Activated CD4-positive, alpha-beta T cell treated with anti-CD3 and anti-CD28 coated beads for 4 hours (primary cell): ENCODE measurements at regions not wholly inside any gene's neighbourhood (a gene's known extent, or its start where the extent isn't known, plus 50 kb on each side); places are given as distances from the start of the nearest gene placed in this dataset.
"Not testable (repeated sequence)": the region's sequence is repeated elsewhere in the genome, so short reads cannot be mapped to it uniquely, and the experiment has no call there.

Experiments
- DNase-seq, 2 donors: peaks; one replicate each; pipeline ENCODE4 v3.0.0-alpha.2; 2020

DNA sequence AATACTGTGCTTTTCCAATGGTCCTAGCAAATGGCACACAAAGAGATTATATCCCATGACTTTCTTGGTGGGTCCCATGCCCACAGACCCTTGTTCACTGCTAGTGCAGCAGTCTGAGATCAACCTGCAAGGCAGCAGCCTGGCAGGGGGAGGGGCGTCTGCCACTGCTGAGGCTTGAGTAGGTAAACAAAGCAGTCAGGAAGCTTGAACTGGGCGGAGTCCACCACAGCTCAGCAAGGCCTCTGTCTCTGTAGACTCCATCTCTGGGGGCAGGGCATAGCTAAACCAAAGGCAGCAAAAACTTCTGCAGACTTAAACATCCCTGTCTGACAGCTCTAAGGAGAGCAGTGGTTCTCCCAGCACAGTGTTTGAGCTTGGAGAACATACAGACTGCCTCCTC is 82.9 kb downstream of the ZNF737 start:
- DNase-seq = no peak

DNA sequence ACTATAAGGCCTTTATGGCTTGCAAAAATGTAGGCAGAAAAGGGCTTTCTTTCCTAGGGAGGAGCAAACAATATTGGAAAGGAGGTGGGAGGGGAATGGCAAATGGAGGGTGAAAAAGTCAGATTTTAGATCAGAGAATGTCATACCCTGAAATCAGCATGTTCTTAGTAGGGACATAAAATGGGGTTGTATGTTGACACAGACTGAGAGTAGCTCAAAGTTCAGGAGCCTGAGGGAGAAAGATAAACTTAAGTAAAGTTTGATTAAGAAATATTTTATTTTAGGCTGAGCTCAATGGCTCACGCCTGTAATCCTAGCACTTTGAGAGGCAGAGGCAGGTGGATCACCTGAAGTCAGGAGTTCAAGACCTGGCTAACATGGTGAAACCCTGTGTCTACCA is 83.8 kb downstream of the ZNF737 start:
- DNase-seq = no peak

DNA sequence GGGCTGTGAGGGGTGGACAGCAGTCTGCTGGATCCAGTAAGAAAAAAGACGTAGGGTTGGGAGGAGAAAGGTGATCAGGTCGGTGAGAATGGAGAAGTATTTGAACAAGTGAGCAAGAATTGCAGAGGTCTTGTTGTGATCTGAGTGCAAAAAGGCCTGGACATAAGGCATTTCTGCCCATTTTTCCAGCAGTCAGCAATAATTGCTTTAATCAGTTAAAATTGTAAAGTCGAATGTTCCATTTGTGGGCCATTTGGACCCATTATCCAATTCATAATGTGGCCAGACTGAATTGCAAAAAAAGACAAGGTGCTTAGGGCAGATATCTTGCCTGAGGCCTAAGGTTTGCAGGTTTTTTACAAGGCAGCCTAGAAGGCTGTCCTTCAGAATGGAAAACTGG is 86.1 kb downstream of the ZNF737 start:
- DNase-seq = no peak

DNA sequence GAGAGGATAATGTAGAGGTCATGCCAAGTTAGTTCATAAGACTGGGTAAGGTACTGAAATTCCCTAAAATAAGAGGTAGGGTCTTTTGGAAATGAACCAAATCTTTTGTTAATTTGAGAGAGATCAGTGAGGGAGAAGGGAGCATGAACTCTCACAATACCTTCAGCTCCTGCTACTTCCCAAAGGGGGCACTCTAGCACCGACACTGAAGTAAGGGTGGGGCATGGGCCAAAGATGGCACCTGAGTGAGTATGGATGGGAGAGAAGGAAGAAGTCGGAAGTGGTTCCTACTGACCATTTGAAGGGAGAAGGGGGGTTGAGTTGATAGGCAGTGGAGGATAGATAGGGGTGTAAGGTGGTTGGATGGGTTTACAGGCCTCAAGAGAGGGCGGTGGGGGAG is 86.6 kb downstream of the ZNF737 start:
- DNase-seq = no peak

DNA sequence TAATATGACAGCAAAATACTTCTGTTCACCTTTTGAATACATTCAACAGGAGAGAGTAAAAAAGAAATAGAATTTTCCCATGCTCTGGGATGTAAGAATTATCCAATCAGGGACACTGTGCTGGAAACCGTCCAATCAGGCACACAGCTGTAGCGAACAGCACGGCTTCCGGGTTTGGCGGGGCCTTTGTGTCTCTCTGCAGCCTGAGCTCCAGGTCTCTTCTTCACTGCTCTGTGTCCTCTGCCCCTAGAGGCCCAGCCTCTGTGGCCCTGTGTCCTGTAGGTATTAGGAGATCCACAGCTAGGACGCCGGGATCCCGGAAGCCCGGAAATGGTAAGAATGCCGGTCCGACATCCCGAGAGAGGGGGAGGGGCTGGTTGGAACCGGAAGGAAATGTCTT is 92.7 kb downstream of the ZNF737 start:
- no peak for DNase-seq

DNA sequence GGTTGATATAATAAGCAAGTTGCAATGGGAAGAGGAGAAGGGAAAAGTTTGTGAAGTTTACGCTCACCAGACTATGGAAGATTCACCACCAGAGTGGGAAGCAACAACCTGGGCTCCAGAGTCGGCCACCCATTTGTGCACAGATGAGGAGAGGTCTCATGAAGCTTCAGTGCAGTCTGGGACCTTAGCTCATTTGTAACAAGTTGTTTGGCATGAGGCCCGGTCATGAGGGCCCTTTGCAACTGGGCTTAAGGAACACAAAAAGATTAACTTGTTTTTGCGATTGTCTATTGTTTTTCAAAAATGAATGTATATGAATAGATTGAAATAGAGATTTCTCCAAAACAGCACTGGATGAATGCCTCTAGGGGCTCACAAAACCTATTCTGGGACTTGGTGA is 94.2 kb downstream of the ZNF737 start:
- no peak for DNase-seq

DNA sequence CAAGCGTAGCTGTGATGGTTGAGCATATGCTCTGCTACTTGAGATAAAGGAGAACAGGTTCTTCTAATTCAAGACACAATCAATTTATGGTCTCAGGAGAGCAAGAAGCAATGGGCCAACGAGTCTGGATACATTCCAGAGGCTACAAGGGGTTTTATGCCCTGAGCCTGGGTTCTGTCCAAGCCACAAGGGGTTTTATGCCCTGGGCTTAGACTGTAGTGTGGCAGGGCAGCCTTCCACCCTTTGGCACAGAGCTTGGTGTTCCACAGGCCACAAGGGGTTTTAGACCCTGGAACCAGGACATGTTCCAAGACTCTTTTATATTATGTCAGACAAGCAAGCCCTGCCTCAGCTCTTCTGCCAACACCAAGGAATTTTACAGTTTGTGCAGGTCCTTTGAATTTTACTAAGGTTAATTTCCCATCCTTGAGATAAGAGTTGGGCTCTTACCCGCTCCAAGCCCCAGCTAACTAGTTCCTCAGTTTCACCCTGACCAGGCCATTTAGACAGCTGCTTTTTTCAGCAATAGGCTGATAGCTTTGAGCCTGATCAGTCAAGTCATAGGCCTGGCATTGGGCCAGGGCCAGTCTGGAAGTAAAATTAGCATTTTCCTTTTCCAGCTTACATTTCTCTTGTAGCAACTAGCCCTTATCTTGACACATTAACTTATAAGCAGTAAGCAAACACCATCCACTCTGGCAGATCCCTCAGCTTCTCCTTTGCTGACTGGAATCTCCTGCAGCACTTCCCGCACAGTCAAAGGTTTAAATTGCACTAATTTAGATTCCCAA is 95.0 kb downstream of the ZNF737 start:
- DNase-seq = no peak

DNA sequence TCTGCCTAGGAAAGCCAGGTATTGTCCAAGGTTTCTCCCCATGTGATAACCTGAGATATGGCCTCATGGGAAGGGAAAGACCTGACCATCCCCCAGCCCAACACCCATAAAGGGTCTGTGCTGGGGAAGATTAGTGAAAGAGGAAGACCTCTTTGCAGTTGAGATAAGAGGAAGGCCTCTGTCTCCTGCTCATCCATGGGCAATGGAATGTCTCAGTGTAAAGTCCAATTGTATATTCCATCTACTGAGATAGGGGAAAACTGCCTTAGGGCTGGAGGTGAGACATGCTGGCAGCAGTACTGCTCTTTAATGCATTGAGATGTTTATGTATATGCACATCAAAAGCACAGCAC is 99.0 kb downstream of the ZNF737 start:
- not testable (repeated sequence) for DNase-seq

DNA sequence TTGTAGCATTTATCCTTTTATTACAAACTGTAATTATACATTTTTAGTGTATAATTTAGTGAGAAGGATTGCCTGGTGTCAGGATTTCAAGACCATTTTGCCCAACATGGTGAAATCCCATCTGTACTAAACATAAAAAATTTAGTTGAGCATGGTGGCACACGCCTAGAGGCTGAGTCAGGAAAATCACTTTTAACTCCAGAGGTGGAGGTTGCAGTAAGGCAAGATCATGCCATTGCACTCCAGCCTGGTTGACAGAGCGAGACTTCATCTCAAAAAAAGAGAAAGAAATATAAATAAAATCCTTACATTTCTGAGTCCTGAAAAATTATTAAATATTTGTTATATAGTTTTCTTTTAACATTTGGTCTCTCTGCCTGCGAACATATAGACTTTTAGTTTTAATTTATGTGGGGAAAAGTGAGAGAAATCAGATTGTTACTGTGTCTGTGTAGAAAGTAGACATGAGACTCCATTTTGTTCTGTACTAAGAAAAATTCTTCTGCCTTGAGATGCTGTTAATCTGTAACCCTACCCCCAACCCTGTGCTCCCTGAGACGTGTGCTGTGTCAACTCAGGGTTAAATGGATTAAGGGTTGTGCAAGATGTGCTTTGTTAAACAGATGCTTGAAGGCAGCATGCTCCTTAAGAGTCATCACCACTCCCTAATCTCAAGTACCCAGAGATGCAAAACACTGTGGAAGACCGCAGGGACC is 99.5 kb downstream of the ZNF737 start:
- not testable (repeated sequence) for DNase-seq

DNA sequence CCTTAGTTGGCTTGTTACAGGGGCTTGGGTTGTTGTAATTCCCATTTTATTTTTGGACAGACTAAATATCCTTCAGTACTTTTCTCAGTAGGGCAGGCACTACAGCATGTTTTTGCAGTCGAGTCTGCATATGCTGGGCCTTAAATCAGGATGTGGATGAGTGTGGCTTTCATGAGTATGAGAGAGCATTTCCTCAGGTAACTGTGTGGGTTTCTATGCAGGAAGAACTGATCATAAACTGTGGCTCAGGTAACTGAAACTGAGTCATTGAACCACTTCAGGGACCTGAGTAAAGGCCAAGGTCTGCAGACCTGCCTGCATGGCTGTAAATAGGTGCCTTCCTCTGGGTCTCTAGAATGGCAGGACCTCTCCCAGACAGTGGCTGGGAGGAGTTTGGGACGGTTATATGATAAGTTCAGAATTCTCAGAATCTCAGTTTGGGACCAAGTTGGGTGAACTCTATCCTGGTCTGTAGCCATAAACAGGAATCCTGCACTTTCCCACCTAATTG is 112.1 kb downstream of the ZNF737 start:
- DNase-seq = peak in 1 of 2 donors; percentile 2

DNA sequence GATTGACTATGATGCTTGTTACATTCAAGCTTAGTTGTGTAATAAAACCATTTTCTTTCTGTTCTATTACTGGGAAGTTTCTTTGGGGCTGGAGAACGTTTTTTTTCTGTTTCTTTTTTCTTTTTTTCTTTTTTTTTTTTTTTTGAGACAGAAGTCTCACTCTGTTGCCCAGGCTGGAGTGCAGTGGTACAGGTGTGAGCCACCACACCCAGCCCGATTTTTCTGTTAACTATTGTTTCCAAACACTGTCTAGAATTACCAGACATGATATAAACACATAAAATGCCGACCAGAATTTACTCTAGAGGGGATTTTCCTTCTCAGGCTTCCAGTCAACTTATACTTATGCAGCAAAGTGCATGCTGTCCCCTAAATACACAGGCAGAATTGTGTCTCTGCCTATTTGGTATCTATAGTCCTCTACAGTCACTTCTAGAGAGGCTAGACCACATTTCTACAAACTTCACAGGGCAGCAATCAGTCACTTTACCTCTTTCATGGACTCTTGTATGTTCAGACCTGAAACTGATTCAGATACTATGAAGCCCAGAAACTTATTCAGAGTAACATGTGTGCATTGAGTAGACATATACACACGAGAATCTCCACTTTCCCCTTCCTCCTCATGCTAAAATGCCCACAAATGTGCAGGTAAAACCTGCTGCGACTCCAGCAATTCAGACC is 121.2 kb downstream of the ZNF737 start:
- no peak for DNase-seq

DNA sequence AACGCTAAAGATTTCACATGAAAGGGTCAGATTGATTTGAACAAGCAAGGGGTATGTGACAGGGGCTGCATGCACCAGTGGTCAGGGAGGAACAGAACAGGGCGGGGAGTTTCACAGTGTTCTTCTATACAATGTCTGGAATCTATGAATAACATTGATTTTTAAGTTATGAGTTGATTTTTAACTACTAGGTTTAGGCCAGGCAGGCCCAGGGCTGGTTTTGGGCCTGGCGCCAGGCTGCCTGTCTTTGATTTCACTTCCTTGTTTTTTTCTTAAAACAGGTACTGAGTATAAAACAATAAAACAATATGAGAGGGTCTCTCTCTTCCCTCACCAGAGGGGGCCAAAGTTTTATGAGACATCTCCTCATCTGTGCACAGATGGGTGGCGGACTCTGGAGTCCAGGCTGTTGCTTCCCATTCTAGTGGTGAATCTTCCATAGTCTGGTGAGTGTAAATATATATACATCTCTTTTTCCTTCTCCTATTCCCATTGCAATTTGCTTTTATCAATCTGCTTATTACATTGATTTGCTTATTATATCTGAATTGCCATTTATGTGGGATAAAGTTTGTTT is 133.2 kb downstream of the ZNF737 start:
- DNase-seq = not testable (repeated sequence)

DNA sequence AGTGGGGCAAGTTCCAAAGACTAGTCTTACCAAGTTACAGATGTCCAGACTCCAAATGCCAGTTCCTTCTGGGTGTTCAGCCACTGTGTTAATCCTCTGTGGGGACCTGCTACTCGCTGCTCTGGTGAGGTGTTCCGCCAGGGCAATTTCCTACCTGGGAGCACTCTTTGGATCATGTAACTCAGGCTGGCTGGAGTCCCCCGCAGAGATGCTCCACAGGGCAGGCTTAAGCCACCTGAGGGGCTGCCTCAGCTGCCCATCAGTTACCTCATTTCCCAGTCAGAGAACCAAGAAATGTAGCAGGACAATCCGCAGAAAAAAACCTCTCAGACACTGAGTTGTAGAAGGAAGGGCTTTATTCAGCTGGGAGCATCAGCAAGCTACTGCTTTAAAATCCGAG is 133.8 kb downstream of the ZNF737 start:
- no peak for DNase-seq

DNA sequence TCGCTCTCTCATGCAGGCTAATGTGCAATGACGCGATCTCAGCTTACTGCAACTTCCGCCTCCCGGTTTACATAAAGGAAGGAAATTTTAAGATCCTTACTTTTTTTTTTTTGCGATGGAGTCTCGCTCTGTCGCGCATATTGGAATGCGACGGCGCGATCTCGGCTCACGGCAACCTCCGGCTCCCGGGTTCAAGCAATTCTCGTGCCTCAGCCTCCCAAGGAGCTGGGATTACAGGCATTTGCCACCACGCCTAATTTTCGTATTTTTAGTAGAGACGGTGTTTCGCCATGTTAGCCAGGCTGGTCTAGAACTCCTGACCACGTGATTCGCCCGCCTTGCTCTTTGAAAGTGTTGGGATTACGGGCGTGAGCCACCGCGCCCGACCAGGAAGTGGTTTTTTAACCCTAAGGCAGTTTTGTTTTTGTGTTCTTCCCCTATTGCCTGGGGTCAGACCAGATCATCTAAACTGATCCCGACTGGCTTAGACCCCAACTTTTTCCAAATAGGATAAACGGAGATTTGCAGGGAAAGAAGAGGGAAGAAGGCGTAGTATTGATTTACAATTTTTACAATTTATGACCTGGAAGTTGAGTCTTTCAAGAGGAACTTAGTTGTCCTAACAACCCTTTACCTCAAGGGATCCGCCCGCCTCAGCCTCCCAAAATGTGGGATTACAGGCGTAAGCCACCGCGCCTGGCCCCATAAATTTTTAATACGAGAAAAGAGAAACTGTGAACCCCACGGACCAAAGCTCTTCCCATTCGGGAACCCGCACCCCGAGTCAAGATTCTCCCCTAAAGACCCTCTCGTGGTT is 142.0 kb downstream of the ZNF737 start:
- peak; percentile 4 to 7 for DNase-seq

DNA sequence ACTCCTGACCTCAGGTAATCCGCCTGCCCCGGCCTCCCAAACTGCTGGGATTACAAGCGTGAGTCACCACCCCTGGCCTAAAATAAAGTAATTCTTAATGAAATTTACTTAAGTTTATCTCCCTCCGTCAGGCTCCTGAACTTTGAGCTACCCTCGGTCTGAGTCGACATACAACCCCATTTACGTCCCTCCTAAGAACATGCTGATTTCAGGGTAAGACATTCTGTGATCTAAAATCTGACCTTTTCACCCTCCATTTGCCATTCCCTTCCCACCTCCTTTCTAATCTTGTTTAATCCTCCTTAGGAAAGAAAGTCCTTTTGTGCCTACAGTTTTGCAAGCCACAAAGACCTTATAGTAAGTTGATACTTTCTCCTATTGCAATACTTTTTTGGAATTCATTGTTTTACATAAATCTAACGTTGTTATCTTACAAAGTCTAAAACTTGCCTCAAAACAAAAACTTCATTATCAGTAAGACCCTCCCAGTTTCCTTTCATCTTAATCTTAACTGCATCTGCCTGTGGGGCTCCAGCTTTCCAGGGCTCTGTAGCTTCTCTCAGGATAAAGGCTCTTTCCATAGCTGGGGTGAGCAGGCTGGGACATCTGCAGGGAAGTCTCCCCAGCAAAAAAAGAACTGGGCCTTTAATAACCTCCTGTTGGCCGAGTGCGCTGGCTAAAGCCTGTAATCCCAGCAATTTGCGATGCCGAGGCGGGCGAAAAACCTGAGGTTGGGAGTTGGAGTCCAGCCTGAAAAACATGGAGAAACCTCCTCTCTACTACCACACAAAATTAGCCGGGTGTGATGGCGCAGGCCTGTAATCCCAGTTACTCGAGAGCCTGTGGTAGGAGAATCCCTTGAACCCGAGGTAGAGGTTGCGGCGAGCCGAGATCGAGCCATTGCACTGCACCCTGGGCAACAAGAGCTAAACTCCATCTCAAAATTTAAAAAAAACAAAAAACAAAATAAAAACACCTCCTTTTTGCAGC is 143.1 kb downstream of the ZNF737 start:
- no peak for DNase-seq

DNA sequence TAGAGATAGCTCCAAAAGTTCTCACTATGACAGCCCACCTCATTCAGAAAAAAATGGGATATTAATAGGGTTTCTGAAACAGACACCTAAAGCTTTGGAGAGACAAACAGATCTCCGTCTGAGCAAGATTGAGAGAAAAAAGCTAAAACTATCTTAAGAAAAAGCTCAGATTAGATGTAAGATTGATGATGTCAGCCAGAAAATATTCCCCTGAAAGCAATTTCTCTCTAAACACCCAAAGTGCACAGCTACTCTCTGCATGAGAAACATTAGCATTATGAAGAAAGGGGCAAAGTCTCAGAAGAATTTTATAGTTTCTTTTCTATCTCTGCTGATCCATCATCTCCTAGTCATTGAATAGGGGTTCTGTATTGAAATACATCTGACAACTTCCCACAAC is 148.9 kb downstream of the ZNF737 start:
- DNase-seq = no peak

DNA sequence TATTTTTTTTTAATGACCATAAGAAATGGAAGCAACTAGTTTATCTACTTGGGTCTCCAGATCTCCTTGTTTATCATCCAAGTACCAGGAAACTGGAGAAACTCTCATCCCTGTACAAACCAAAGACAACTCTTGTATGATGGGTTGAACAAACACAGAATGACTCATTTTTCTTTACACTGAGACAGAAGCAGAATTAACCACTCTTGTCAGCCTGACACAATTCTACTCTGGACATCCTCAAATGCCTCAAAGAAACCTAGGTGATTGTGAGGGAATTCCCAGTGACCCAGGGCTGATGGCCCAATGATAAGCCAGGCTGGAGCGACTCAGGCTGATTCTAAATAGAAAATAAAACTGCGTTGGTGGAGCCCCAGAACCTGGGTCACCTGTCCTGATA is 151.5 kb downstream of the ZNF737 start:
- DNase-seq = no peak

DNA sequence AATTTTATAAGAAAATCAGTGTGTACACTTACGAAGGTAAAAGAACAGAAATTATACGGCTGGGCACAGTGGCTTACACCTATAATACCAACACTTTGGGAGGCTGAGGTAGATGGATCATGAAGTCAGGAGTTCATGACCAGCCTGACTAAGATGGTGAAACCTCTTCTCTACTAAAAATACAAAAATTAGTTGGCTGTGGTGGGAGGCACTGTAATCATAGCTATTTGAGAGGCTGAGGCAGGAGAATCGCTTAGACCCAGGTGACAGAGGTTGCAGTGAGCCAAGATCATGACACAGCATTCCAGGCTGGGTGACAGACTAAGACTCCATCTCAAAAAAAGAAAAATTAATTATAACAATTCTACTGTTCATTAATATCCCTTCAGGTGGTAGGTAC is 151.9 kb downstream of the ZNF737 start:
- no peak for DNase-seq

DNA sequence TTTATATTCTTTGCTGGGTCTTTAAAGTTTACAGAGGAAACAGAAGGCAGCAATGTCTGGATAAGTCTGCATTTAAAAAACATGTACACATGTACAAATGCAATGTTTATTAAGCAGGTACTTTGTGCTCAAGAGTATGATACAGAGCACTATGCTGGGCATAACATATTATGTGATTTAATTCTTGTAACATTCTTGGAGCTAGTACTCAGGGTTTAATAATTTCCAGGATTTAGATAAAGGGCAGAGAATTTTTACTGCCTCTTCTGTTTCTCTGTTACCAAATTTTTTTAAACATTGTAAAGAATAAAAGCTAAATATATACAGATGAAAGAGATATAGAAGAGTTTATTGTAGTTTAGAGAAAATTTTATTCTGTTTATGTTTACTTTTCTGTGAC is 152.7 kb downstream of the ZNF737 start:
- DNase-seq = no peak

DNA sequence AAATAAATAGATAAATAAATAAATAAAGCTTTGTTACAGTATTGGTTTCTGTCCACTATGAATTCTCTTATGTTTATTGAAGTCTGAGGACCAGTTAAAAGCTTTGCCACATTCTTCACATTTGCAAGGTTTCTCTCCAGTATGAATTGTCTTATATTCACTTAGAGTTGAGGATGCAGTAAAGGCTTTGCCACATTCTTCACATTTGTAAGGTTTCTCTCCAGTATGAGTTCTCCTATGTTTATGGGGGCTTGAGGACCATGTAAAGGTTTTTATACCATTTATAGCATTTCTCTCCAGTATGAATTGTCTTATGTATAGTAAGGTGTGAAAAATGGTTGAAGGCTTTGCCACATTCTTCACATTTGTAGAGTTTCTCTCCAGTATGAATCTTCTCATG is 168.3 kb downstream of the ZNF737 start:
- DNase-seq = no peak

DNA sequence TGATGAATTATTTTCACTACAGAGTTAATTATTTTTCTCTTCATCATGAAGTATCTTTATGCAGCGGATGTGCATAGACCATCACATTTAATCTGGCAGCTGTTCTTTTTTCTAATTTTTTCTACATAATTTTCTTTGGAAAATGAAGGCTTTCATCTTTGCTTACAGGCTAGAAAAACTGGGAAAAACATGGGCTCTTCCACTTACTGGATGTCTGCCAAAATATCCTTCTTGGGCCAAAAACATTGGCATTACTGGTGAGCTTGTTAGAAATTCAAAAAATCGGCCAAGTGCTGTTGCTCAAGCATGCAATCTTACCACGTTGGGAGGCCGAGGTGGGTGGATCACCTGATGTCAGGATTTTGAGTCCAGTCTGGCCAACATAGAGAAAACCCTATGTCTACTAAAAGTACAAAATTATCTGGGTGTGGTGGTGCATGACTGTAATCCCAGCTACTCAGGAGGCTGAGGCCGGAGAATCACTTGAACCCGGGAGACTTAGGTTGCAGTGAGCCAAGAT is 176.8 kb downstream of the ZNF737 start:
- no peak for DNase-seq
